ENCODE measurements at regions not wholly inside any gene's neighbourhood (a gene's known extent, or its start where the extent isn't known, plus 50 kb on each side); places are given as distances from the start of the nearest gene placed in this dataset.

DNA sequence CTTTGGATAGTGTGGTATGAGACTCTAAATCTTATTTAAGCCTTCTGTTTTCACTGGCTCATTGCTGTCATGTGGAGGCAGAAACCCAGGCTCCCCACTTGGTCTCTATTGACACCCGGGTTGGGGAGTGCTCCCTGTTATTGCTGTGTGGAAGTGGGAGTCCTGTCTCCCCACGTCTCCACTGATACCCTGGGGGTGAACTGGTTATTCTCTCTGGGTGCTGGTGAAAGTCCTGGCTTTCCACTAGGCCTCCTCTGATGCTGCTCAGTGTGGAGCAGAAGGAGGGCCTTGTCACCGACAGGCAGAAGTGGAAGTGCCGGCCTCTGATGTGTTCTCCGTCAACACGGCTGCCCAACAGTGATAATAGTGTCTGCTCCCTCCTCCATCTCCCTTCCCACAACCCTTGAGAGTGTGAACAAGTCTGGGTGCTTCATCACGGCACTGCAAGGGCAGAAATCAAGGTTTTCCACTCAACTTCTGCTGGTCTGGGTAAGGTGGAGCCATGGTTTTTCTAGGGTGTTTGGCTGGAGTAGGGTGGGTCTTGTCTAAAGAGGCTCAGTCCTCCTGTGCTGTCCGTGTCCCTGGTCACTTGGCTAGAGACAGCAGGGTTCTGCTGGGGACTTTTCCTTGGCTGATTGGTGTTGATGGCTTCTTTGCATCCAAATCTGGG is 240.7 kb upstream of the B3GAT1 start:
- no peak for TF ChIP-seq POLR2A (IDR thresholded peaks at IDR 0.05; ENCODE audit: low read length)
- TF ChIP-seq GATA1 (IDR thresholded peaks at IDR 0.05; ENCODE audit: low read depth, low read length): no peak
